Fibroblast of skin of abdomen (primary cell): ENCODE measurements at regions not wholly inside any gene's neighbourhood (a gene's known extent, or its start where the extent isn't known, plus 50 kb on each side); places are given as distances from the start of the nearest gene placed in this dataset.
A peak's percentile ranks its signal among the peaks of the same experiment; 100 is the strongest.
"Not testable (repeated sequence)": the region's sequence is repeated elsewhere in the genome, so short reads cannot be mapped to it uniquely, and the experiment has no call there.

Experiments used
- DNase-seq: peaks from one replicate; pipeline ENCODE4 v3.0.0-alpha.2; 2013

DNA sequence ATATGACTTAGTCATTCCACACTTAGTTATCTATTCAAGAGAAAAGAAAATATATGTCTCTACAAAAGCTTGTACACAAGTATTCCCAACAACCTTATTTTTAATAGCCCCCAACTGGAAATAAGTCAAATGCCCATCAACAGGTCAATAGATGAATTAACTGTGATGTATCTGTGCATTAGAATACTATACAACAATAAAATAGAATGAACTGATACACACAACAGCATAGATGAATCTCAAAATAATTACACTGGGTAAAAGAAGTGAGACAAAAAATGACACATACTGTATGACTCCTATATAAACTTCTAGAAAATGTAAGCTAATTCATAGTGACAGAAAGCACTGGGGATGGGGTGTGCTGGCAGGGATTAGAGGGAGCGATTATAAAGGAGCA is 354.1 kb upstream of the DIPK2B start:
- DNase-seq = no peak

DNA sequence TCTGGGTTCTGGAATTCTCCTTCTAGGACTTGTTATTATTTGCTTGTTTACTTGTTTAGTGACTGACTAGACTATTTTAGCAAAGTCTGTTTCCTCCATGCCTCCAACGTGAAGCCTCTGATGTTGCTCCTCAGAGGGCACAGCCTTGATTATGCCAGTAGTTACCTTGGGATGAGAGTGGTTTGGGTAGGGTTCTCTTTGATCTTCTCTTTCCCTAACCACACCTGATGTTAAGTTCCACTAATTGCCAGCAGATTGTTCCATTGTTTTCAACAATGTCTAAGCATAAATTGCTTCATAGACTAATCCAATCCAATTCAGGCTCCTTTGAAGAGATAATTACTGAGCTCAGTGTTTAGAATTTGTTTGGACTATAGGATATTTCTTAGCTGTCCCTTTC is 352.7 kb upstream of the DIPK2B start:
- DNase-seq = no peak

DNA sequence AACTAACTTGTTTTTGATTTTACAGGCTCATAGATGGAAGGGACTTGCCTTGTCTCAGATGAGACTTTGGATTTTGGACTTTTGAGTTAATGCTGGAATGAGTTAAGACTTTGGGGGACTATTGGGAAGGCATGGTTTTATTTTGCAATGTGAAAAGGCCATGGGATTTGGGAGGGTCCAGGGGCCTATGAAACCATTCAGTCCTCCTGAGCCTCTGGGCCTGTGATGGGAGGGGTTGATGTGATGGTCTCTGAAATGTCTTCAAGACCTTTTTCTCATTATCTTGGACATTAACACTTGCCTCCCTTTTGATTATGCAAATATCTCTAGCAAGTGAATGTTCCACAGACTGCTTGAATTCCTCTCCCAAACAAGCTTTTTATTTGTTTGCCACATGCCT is 346.0 kb upstream of the DIPK2B start:
- DNase-seq = not testable (repeated sequence)

GRCh38 chrX:45540181-45540580 is 339.5 kb upstream of the DIPK2B start:
- no peak for DNase-seq

DNA sequence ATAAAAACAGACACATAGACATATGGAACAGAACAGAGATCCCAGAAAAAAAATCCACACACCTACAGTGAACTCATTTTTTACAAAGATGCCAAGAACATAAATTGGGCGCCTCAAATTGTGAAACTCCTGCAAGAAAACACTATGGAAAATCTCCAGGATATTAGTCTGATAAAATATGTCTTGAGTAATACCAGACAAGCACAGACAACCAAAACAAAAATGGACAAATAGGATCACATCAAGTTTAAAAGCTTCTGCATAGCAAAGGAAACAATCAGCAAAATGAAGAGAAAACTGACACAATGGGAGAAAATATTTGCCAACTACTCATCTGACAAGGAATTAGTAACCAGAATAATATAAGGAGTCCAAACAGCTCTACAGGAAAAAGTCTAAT is 337.3 kb upstream of the DIPK2B start:
- no peak for DNase-seq

GRCh38 chrX:45527834-45528233 is 327.2 kb upstream of the DIPK2B start:
- no peak for DNase-seq

DNA sequence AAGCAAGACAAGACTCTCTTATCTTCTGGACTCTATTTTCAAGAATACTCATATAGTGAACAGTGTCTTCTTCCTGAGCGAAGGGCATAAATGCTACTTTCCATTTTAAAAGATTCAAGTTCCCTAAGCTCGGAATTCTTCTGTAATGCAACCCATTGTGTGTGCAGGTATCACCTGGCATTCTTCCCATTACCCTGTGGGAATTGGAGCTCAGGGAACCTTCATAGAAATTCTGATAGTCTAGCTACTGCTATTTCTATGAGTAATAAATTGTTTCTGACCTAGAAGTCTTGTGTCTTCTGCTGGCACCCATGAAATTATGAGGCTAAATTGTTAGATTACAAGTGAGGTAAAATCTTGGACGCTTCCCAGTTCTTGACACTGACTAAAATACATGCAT is 324.1 kb upstream of the DIPK2B start:
- DNase-seq = no peak

- DNase-seq = peak; percentile 51
Observed at GRCh38 chrX:45524296-45524695, 323.6 kb upstream of the DIPK2B start.

DNA sequence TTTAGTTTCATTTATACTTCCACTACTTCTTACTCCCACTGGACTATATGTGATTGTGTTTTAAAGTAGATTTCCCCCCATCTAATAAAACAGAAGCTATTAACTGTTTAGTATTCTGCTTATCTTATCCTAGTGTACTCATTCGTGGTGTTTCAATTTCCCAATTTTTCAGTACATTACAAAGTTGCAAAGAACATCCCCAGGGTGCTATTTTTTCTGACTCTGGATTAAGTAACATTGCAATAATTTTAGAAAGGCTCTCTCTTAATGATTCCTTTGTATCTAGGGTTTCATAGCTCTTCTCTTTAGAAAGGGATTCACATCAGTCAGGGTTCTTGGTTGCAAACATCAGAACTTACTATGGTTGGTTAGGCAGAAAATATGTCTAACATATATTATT is 317.9 kb upstream of the DIPK2B start:
- no peak for DNase-seq

DNA sequence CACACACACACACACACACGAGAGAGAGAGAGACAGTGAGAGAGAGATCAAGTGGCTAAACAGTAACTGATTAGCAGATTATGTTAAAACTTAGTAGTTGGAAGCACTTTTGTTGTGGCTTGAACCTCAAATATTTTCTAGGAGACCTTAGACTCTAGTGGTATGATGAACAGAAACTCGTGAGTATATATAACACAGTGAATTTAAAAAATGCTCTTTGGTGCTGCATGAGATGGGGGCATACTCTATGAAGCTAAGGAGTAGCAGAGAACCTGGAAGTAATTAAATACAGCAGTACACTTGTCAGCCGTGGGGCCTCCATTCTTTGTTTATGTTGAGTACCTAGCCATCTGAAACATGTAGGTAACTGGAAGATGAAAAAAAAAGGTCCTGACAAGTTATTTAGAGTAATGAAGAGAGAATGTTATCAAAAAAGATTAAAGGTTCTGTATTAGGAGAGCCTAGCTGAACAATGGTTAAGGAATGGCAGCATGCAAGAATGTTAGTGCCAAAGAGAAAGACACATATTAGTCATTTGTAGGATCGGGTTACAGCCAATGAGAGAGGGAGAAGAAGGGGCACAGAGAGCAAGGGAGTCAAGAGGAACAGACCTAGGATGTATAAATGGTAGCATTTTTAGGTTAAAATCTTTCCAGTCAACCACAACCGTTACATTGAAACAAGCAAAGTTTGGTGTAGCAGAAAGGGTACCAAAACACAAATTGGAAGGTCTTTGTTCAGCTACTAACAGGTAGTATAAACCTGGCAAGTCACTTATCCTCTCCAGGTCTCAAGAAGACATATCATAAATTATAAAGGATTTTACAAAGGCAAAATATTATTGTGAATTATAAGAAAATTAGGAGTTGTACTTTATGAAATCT is 316.7 kb upstream of the DIPK2B start:
- peak; percentile 86 for DNase-seq

GRCh38 chrX:45515262-45516215 is 314.9 kb upstream of the DIPK2B start:
- peak; percentile 90 for DNase-seq

- DNase-seq = no peak
Observed at GRCh38 chrX:45513042-45513441, 312.4 kb upstream of the DIPK2B start.

GRCh38 chrX:45508454-45508853 is 307.8 kb upstream of the DIPK2B start:
- peak; percentile 50 for DNase-seq

DNA sequence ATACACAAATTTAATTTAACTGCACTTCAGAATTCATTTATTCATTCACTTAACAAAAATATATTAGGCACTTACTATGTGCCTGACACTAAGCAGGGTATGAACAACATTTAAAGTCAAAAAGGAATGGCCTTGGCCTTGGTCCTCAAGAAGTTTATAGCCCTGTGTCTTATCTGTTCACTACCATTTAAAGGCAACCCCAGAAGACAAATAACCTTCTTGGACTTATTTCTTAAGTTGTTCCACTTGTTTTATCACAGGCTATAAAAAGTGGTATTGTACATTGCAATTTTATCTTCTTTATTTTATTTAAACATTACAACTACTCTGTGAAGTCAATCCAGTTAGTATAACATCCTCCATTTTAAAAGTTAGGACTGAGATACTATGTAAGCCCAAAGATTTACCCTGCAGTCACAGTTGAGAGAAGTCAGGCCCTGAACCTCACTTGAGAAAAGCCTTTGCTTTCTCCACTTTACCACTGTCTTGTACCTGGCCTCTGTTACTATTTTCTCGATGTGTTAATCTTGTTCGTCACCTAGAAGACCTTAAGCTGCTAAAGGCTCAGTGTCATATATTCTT is 305.6 kb upstream of the DIPK2B start:
- DNase-seq = no peak

DNA sequence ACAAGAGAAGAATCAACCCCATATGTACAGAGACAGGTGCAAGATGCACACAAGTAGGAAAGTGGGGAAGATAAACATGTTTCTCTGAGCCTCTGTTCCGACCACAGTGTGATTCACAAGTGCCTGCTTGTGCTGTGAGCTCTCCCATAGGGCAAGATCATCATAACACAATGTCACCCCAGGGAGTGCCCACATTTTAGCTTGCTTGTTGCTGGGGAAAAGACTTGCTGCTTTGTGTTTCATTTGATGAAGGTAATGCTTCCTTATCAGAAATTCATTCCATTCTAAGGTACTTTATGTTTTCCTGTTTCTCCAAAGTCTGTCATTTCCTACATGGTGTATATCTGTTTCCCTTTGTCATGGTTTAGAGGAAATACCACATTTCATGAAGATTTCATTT is 304.5 kb upstream of the DIPK2B start:
- no peak for DNase-seq

DNA sequence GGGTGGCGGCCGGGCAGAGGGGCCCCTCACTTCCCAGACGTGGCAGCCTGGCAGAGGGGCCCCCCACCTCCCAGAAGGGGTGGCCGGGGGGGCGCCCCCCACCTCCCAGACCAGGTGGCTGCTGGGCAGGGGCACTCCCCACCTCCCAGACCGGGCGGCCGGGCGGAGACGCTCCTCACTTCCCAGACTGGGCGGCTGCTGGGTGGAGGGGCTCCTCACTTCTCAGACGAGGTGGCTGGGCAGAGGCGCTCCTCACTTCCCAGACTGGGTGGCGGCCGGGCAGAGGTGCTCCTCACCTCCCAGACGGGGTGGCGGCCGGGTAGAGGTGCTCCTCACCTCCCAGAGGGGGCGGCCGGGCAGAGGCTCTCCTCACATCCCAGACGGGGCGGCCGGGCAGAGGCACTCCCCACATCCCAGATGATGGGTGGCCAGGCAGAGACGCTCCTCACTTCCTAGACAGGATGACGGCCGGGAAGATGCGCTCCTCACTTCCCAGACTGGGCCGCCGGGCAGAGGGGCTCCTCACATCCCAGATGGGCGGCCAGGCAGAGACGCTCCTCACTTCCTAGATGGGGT is 303.2 kb upstream of the DIPK2B start:
- DNase-seq = not testable (repeated sequence)

DNA sequence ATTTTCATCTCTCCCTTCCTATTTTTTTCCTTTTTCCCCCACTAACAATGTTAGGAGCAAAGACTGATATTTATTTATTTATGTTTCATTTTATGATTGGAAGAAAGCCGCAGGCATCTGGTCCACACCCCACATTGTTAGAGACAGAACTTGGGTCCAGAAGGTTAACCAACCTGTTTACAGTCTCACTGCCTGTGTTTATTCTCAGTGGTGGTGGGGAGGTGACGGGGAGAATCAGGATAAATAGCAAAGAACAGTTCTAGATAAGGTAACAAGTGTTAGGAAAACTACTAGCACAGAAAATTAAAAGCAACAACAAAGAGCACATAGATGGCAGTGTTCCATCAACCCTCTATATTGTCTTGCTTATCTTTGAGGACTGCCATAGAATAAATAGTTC is 301.7 kb upstream of the DIPK2B start:
- no peak for DNase-seq

- DNase-seq = no peak
Observed at GRCh38 chrX:45497290-45497689, 296.6 kb upstream of the DIPK2B start.

GRCh38 chrX:45485719-45486118 is 285.0 kb upstream of the DIPK2B start:
- DNase-seq = no peak

DNA sequence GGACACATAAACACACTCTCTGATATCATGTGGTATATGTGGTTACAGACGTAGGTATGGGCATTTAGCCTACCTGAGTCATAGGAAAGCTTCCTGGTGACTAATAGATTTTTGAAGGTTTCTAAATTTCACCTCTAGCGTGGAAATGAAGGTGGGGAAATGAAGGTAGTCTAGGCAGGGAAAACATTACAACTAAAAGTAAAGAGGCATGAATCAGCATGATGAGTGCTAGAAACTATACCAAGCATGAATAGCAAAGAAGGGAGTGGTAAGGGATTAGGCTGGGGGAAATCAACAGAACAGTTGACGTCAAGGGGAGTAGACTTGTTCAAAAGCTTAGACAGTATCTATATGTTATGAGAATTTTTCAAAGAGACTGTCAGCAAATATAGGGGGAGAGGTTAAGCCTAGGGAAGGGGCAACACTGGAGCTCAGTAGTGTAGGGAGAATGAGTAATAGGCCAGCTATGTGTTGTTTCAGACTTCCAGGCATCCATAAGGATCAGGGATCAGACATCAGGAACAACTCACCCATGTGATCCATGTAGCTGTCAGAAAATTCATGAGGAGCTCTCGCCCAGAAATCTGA is 279.3 kb upstream of the DIPK2B start:
- DNase-seq = peak; percentile 96

DNA sequence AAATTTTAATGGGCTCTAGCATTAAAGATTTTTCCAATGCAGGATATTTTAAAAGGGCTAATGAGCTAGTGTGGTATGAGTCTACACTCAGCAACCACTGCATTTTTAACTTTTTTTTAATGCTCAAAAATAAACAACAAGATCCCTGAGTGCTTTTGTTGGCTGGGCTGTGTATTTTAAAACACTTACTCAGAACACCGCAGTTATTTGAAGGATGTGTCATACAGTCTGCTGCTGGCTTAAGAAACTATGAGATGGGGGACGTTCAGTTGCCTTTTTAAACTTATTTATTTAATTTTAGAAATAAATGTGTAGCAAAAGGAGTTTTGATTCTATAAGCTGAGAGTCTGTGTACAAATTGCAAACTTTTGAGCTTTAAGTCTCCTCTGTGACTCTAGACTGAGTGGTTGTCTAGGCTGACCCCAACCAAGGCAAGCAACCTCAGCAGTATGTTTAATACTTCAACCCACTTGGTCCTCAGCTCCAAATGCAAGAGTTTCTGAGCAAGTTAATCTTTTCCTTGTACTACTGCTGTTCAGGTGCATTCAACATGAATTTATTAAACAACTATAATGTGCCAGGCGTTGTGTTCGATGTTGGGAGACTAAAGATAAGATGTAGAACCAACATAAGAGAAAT is 278.6 kb upstream of the DIPK2B start:
- peak; percentile 93 for DNase-seq

- peak; percentile 82 for DNase-seq
Observed at GRCh38 chrX:45472968-45473367, 272.3 kb upstream of the DIPK2B start.
